NCI-H128 (cell line): ENCODE measurements at regions not wholly inside any gene's neighbourhood (a gene's known extent, or its start where the extent isn't known, plus 50 kb on each side); places are given as distances from the start of the nearest gene placed in this dataset.

ENCODE experiments used
- DNase-seq: peaks from one replicate; lab custom pipeline; 2025; ENCODE audit not compliant: unreplicated experiment; lab: John Stamatoyannopoulos, UW

GRCh38 chr12:94754653-94755052 lies 104.3 kb upstream of the TMCC3 start:
- DNase-seq, result no peak

- DNase-seq, result no peak
Observed at GRCh38 chr12:94753036-94753679, 102.8 kb upstream of the TMCC3 start.

DNA sequence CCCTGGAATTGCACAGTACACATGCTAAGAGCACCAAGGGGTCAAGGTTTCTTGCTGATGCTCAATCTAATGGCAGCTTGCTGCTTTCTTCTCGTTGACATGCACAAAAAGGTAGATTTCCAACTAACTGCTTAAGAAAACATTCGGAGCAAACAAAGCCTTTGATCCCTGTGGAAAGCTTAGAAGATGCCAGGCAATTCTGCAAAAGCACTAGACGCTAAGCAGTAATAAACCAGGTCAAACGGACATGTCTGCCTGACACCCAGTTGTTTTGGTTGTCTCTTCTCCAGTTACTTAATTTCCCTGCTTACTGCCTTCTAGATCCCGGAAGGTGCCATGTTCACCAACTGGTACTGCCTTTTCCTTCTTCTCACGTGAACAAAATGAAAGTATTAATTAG lies 100.5 kb upstream of the TMCC3 start:
- no peak for DNase-seq

- no peak for DNase-seq
Observed at GRCh38 chr12:94749890-94750289, 99.5 kb upstream of the TMCC3 start.

DNA sequence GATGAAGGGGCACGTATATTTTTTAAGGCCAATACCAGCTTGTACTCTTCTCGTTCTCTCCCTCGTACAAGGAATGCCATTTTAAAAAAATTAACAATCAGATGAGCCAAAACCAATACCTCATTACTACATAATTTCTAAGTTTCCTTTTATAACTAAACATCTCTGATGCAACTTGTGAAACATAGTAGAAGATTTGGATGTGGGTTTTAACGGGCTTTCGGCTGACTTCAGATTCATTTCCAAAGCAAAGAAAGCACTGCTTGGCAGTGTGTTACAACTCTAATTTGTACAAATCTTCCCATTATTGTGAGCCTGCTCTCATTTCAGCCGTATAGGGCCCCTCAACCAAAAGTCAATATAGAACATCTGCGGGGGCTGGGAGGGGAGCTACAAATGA lies 99.1 kb upstream of the TMCC3 start:
- no peak for DNase-seq

DNA sequence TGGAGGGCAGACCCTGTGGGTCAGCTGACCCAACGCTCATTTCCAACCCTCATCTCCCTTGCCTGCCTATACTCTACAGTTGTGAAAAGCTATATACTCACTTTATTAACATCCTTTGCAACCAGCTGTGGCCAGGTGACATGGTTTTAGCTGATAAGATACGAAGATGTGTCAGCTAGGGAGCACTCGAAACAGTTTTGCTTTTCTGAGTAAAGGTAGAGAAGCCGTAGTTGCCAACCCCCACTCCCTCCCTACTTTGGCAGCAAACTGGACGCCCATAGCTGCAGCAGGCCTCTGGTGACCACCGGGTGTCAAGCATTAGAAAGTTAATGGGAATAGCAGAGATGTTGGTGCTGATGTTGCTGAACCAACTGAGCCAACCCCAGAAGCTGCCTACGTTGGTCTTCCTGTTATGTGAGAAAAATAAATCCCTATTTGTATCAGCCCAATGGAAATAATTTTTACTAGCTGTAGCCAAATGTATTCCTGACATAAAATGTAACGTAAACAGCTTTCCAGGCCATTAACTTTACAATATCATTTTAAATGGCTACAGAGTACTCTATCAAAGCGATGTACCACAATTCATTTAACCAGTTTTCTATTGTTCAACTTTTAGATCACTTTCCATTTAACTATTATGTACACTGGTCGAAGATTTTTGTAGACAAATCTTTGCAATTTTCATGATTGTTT lies 98.5 kb upstream of the TMCC3 start:
- DNase-seq, result no peak

DNA sequence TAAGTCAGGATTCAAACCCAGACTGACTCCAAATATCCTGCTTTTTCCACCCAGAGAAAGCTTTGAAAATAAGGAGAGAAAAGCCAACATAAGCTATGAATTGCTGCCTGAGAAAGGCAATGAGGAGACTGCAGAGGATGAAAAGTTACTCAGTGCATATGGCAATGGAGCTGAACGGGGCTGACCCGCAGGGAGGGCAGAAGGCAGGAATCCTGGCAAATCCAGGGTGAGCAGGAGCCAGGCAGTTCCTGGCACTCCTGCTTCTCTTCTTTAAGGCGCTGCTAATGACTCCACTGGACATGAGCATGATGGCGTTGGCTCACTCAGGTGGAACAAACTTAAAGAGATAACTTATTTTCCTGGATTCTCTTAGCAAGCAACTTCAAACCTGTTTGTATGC lies 95.2 kb upstream of the TMCC3 start:
- DNase-seq, result no peak

DNA sequence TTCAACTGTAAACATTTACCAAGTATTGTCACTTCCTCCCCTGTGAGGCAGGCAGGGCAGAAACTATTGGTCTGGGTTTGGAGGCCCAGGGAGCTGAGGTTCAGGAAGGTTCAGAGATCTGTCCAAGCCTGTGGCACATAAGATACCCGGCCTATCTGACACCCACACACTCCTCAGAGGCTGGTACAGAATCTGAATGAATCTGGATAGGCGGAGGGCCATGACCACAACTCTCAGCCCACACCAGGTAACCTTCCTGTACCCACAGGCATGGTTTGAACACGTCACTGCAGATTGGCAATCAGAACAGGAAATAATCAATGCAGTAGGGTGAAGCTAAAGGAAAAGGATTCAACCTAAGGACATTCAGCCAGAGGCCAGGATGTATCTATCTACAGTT lies 92.8 kb upstream of the TMCC3 start:
- no peak for DNase-seq

DNA sequence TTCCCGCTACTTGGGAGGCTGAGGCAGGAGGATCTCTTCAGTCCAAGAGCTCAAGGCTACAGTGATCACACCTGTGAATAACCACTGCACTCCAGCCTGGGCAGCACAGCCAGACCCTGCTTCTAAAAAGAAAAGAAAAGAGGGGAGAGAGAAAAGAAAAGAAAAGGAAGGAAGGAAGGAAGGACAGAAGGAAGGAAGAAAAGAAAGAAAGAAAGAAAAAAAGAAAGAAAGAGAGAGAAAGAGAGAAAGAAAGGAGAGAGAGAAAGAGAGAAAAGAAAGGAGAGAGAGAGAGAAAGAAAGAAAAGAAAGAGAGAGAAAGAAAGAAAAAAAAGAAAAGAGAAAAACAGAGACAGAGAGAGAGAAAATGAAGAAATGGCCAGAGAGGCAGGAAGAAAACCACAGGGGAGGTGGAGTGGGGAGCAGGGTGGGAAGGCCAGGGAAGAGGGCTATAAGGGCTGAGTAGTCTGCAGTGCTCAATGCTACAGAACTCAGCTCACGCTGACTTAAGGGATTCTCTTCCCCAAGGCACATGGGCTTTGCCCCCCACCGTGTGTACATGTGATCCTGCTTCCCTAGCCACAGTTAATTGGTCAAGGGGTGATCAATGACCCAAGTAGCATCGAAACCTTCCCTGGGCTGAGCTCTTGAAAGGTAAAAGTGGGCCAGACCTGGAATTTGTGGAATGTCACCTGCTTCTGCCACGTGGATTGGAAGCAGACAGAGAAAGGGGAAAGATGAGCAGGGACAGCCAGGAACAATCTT lies 90.4 kb upstream of the TMCC3 start:
- DNase-seq, result no peak

DNA sequence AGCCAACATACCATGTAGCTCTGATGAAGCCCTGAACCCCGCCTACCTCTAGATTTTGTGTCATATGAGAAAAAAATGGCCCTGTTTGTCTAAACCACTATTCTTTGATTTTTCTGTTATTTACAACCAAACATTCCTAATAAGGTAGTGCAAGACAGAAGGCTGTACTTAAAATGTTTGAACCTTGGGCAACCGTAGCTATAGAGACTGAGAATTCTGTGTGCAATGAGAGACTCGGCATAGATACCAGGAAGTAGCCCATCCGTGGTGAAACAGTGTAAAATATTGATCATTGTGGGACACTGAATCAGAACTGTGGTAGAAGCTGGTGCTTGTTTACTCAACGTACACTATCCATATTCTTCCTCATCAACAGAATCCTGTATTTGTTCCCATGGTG lies 86.5 kb upstream of the TMCC3 start:
- no peak for DNase-seq

DNA sequence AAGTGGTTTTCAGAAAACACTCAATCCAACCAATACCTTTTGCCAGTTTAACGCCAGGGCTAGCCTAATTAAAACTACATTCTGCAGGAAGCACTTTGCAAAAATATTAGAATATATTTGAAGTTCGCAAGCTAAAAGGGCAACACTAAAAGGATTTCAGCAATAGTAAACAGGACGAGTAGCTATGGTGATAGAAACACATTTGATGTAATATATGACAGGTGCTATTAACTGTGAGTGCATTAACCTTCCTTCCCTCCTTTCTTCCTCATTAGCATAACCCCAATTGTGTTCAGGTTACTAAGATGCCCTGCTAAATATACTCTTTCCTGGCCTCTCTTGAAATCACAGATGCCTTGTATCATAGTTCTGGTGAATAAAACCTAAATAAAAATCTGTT lies 85.6 kb upstream of the TMCC3 start:
- no peak for DNase-seq

DNA sequence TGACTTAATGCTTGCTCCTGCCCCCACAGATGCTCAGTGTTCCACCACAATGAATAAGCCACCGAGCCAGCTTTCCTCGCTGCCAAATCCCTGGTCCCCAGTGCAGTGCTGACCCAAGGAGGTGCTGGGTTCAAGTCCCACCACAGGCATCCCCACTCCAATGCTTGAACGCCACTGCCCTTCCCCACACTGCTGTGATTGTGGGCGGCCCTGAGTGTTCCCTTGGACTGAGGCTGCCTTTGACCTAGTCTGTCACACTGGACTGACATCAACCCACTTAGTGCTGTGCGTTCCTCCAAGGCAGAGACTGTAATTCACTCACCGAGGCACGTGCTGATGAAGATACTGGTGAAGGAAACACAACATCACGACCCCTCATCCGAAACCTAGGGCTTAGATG lies 83.4 kb upstream of the TMCC3 start:
- no peak for DNase-seq

DNA sequence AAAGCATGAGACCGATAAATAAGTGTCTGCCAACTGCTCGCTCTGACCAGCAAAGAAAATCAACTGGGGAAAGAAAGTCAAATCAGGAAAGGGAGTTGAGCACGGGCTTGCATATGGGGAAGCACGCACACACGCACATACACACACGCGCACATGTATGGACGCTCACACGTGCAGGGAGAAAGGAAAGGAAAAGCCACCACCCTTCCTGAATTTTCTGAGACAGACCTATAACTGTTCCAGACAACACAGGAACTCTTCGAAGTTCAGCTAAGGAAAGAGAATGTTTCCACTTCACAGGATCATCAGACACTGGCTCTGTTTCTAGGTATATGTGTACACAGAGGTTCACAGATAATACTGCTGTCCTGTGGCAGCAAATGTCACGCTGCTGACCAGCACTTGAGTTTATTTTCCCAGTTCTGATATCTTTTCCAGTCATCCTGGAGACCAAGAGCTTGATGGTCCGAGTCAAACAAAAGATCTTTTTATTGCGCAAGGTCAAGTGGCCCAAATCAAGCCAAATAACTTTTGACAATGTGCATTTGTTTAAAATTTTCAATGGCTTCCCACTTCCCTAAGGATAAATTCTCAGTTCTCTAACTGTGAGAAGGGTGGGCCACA lies 82.1 kb upstream of the TMCC3 start:
- DNase-seq, result no peak

DNA sequence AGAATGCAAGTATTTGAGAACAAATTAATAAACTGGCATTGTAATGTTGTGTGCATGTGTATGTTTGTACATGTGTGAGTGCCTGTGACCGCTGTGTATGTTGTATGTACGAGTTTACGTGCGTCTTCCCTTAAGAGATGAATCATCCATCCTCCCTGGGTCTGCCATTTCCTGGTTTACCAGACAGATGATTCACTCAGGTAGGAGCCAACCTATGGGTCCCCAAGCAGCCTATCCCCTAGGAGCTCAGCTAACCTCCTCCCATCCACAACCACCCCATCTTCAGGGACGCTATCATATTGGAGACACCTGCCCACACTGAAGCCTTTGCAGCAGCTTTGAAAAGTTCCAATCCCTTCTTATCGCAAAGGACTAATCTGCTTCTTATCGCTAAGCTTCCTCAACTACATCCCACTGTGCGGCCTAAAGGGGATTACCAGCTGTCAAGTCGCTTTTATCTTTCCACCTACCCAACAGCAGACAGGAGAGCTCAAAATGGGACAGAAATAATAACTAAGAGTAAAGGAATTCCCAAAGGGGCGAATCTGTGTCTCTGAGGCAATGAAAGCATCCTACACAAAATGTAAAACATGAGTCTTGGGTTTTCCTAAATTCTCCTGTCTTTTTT lies 81.5 kb upstream of the TMCC3 start:
- no peak for DNase-seq

DNA sequence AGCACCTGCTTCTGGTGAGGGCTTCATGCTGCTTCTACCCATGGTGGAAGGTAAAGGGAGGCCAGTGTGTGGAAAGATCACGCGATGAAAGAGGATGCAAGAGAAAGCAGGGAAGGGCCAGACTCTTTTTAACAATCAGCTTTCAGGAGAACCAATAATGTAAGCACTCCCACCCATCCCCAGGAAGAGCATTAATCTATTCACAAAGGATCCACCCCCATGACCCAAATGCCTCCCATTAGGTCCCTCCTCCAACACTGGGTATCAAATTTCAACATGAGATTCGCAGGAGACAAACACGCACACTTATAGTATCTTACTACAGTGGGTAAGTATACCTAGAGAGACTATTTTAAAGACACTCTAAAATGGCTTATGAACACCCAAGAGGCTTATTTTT lies 80.5 kb upstream of the TMCC3 start:
- peak; percentile 50 for DNase-seq

- DNase-seq, result no peak
Observed at GRCh38 chr12:94726236-94726835, 76.0 kb upstream of the TMCC3 start.

DNA sequence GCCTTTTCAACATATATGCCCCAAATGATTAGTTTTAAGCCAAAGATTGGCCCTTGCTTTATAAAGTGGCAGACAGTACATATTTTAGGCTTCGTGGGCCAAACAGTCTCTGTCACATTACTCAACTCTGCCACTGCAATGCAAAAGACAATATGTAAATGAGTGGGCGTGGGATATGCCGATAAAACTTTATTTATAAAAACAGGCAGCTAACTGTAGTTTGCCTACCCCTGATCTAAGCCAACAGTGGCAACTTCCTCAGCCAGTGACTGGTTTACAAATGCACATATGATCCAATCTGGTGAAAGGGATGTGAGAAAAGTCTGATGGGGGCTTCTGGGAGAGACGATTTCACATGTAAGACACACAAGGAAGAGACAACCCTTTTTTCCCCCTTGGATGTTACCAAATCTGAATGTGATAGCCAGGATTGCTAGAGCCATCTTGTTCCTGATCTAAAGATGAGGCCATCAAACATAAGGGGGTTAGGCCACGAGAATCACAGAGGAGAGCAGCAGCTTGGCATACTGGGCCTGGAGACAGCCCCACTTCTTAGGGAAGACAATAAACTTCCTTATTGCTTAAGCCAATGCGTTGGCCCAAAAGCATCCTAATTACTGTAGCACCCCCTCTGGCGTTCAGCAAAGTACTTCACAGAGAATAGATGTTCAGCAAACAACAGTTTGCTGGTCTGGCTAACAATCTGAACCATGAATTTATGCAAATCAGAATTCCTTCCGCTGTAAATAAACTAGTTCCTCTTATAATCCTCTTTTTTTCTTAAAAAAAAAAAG lies 75.2 kb upstream of the TMCC3 start:
- DNase-seq, result no peak

GRCh38 chr12:94722664-94723063 lies 72.3 kb upstream of the TMCC3 start:
- no peak for DNase-seq

- no peak for DNase-seq
Observed at GRCh38 chr12:94721173-94721572, 70.8 kb upstream of the TMCC3 start.

GRCh38 chr12:94718114-94718513 lies 67.8 kb upstream of the TMCC3 start:
- no peak for DNase-seq
